GM23338 (cell line): ENCODE measurements at regions not wholly inside any gene's neighbourhood (a gene's known extent, or its start where the extent isn't known, plus 50 kb on each side); places are given as distances from the start of the nearest gene placed in this dataset.

Experiments used
- CTCF ChIP-seq, 2 experiments: fragments of 200-600 bp in 1 of 2; sonication (generic) in 1 of 2; conservative IDR thresholded peaks; 2 replicates each; pipeline versions ENCODE4 v1.5.1 to v1.6.1; 2016 to 2017; ENCODE audit warnings: antibody characterized with exemption in 2 of 2, low read depth in 2 of 2, mild to moderate bottlenecking in 2 of 2, moderate library complexity in 1 of 2
- EZH2 ChIP-seq: fragments of 200-600 bp; sonication (generic); IDR thresholded peaks from one replicate; pipeline ENCODE4 v1.8.0; 2017; ENCODE audit warnings: antibody characterized with exemption, mild to moderate bottlenecking, low read depth; ENCODE audit not compliant: unreplicated experiment
- EZH2phosphoT487 ChIP-seq: fragments of 200-600 bp; sonication (generic); IDR thresholded peaks from one replicate; pipeline ENCODE4 v1.8.1; 2018; ENCODE audit warnings: antibody characterized with exemption; ENCODE audit not compliant: unreplicated experiment
- JUNB ChIP-seq: IDR thresholded peaks from one replicate; pipeline ENCODE4 v1.6.1; 2016; ENCODE audit warnings: antibody characterized with exemption; ENCODE audit not compliant: unreplicated experiment
- POLR2AphosphoS5 ChIP-seq: IDR thresholded peaks from 2 replicates; pipeline ENCODE4 v1.6.1; 2016; ENCODE audit warnings: antibody characterized with exemption, low read depth
- REST ChIP-seq: IDR thresholded peaks from one replicate; pipeline ENCODE4 v1.6.1; 2018; ENCODE audit warnings: antibody characterized with exemption; ENCODE audit not compliant: unreplicated experiment
- ZNF331 ChIP-seq: fragments of 250-450 bp; sonication (Bioruptor Pico); IDR thresholded peaks from 2 replicates; pipeline ENCODE4 v1.5.0; 2020; ENCODE audit warnings: low read depth, mild to moderate bottlenecking, moderate library complexity

- TF ChIP-seq POLR2AphosphoS5, result no peak
- no peak for TF ChIP-seq CTCF (conservative IDR thresholded peaks at IDR 0.05; ENCODE audit: low read depth in 2 of 2)
- no peak for TF ChIP-seq EZH2phosphoT487
- no peak for TF ChIP-seq ZNF331 (CRISPR knock-in tag)
- TF ChIP-seq JUNB, result no peak
- TF ChIP-seq REST, result no peak
- no peak for TF ChIP-seq EZH2
Measured at GRCh38 chr14:22484632-22485031, 104.4 kb downstream of the DAD1 start.
